Middle frontal gyrus (tissue), 1 donor: ENCODE measurements at regions not wholly inside any gene's neighbourhood (a gene's known extent, or its start where the extent isn't known, plus 50 kb on each side); places are given as distances from the start of the nearest gene placed in this dataset.
"Not testable (repeated sequence)": the region's sequence is repeated elsewhere in the genome, so short reads cannot be mapped to it uniquely, and the experiment has no call there.

Experiments
- DNase-seq: peaks from one replicate; pipeline ENCODE4 v3.0.0-alpha.2; 2015; ENCODE audit warnings: low spot score; ENCODE audit errors: extremely low spot score

GRCh38 chr4:171007618-171008390 lies 805.4 kb upstream of the GALNTL6 start:
- DNase-seq: no peak

GRCh38 chr4:171002246-171002645 lies 811.0 kb upstream of the GALNTL6 start:
- DNase-seq: no peak

DNA sequence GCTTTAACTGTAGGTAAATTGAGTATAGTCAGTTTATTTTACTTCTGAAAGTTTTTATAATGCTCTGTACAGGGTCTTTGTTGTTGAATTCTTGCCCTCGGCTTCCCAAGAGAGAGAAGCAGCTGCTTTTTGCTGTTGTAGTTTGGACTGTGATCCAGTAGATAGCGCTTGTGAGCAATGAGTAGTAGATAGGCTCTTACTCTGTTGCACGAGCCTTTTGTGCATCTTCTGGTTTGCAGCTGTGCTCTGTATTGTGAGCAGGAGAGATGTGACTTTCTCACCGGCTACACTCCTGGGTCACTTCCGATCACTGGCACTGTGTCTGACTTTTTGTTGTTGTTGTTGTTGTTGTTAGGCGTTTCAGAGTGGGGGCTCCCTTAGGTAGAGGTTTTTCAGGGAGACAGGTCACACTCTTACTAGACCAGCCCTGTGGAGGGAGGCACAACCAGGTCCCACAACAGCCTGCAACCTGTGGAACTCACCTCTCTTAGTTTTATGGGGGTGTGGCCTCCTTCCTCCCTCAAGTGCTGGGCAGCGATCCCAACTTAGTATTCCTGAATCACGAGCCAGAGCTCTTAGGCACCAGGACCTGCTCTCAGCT lies 822.1 kb upstream of the GALNTL6 start:
- no peak for DNase-seq

DNA sequence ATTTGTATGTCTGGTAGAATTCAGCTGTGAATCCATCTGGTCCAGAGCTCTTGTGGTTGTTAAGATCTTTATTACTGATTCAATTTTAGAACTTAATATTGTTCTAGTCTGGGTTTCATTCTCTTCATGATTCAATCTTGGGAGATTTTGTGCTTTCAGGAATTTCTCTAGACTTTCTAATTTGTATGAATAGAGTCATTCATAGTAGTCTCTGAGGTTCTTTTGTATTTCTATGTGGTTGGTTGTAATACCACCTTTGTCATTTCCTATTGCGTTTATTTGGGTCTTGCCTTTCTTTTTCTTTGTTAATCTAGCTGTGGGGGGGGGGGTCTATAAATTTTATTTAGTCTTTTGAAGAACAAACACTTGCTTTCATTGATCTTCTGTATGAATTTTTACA lies 824.8 kb upstream of the GALNTL6 start:
- no peak for DNase-seq

DNA sequence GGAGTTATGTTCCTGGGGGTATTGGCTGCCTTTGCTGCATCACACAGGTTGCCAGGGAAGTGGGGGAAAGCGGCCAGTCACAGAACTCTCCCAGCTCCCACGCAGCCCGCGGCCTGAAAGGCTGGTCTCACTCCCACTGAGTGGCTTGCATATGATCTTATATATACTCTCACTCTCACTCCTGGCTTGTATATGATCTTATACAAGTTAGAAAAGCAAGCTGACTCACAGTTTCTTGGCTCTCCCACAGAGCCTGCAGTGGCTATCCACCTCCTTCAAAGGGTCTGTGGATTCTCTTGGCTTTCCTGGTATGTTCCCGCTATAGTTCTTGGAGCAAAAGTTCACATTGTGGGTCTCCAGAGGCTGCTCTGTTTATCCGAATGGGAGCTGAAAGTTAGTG lies 833.5 kb upstream of the GALNTL6 start:
- DNase-seq: peak; percentile 23

DNA sequence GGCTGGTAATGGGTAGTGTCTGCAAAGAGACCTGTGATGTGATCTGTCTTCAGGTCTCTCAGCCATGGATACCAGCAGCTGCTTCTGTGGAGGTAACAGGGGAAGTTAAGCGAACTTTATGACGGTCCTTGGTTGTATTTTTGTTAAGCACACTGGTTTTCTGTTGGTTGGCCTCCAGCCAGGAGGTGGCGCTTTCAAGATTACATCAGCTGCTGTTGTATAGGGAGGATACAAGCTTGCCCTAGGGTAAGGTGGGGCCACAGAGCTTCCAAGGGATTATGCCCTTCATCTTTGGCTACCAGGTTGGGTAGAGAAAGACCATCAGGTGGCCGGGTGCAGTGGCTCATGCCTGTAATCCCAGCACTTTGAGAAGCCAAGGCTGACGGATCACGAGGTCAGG lies 834.2 kb upstream of the GALNTL6 start:
- DNase-seq: no peak

- DNase-seq: no peak
These were observed 859.3 kb upstream of the AADAT start for GRCh38 chr4:170949084-170949483.

GRCh38 chr4:170940043-170940724 lies 850.4 kb upstream of the AADAT start:
- DNase-seq: no peak

DNA sequence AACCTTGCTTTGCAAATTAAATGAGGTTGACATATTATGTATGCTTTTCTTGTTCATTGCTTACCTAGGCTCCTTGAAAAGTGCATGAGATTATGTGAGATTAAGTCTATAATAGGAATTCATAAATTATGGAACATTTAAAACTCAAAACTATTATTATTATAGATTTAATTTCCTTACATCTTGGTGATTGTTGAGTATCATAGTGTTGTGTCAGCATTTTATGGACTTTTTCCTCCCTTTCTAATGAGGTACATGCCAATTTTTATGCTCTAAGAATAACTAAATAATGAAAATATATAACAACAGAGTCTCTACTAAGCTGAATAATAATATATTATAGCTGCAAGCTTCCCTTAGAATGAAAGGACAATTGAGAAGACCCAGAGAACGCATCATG lies 848.8 kb upstream of the AADAT start:
- no peak for DNase-seq

- no peak for DNase-seq
These were observed 841.6 kb upstream of the AADAT start for GRCh38 chr4:170931321-170931720.

DNA sequence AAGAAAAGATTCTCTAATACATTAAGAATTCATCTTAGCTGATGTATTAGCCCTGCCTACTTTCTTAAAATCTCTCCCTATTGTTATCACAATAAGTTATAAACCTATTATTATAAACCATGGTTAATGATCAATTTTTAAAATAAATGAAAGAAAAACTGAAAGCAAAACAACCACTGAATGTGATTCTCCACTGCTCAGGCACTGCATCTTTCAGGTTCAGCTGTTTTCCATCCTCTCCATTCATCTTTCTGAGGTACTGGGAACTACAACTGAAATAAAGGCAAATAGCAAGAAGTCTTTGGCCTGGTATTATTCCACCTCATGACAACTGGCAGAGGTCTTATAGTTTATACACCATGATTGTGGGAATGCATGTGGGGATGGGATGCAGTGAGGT lies 798.9 kb upstream of the AADAT start:
- DNase-seq: no peak

DNA sequence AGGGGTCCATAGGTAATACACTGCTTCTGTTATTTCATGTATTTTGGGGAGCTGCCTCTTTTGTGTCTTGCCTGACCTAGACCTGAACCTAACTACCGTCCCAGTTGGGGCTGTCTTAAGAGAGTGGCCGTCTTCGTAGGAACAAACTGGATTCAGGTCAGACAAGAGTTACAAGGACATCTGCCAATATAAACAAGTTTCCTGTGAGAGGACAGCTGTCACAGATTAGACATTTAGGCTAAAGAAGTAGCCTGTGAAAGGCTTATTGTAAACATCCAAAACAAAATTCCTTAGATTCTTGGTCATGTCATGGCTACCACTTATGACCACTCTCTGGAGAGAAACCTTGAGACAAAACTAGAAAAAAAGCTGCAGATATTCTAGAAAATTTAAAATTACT lies 797.6 kb upstream of the AADAT start:
- DNase-seq: no peak

DNA sequence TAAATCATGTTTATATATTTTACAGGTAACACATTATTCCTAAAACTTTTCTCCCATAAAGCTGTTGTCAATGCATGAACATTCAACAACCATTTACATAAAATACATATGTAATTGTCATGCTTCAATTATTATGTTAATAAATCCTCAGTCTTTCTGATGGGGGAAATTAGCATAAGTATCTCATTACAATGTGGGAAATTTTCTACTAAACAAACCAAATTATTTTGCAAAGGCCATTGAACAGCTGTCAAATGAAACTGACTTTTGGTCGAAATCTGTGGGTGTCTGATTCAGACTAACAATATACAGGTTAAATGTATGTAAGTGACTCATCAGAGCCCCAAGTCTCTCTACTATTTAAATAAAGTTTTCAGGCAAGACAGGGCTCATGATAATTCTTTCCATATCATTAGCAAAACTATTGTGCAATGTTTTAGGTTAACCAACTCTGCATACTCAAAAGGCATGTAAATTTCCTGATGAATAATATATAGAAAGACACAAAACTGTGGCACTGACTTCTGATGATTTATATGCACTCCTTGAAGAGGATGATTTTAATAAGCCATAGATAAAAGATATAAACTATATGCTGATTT lies 795.3 kb upstream of the AADAT start:
- DNase-seq: no peak

- DNase-seq: not testable (repeated sequence)
These were observed 791.9 kb upstream of the AADAT start for GRCh38 chr4:170881646-170882045.

GRCh38 chr4:170875868-170876267 lies 786.1 kb upstream of the AADAT start:
- no peak for DNase-seq

- DNase-seq: no peak
These were observed 783.0 kb upstream of the AADAT start for GRCh38 chr4:170872794-170873193.

DNA sequence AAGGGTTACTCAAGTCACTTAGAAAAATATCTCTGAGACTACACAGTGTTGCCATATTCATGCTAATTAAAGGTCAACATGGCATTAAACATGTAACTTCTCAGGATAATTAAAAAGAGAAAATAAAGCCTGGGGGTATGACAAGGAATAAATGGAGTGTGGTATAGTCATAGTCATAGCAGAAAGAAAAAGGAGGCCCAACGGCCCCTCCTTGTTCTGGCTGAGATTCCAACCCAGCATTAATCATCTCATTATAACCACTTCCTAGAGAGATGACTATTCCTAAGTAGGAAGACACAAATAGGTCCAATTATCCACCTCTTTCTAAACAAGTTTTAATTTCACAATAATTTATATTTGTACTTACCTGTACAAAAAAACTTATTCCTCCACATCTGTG lies 778.4 kb upstream of the AADAT start:
- DNase-seq: no peak

DNA sequence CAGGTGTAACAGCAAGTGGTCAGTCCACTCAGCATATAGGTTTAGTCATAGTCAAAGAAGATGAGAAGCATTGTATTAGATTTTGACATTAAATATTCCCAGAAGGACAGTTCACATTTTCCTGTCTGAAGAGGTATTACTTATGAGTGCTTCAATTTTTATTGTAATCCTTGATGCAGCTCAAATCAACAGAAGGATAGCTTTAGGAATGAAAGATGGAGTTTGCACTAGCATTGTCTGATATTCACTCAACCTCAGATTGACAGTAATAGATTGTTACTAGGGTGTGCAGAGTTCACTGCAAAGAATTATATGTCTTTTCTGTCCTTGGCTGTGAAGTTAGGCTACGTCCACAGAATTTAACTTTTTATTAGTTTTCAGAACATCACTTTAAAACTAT lies 764.3 kb upstream of the AADAT start:
- no peak for DNase-seq

- DNase-seq: no peak
These were observed 763.8 kb upstream of the AADAT start for GRCh38 chr4:170853422-170854021.

DNA sequence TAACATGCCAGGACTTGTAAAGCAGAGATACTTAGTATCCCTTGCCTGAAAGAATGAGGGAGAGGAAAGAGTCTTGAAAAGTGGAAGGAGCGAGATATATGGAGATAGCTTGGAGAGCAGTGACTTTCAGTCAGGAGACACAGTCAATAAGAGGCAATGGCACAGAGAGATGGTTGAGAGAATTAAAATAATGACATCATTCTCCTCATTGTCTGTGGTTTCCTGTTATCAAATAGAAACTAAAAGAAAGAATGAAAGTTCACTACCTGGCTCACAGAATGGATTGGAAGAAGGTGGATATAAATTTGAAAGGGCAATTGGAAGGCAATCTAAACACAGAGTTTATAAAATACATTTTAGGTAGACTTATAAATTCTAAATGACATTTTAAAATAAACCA lies 760.2 kb upstream of the AADAT start:
- no peak for DNase-seq

DNA sequence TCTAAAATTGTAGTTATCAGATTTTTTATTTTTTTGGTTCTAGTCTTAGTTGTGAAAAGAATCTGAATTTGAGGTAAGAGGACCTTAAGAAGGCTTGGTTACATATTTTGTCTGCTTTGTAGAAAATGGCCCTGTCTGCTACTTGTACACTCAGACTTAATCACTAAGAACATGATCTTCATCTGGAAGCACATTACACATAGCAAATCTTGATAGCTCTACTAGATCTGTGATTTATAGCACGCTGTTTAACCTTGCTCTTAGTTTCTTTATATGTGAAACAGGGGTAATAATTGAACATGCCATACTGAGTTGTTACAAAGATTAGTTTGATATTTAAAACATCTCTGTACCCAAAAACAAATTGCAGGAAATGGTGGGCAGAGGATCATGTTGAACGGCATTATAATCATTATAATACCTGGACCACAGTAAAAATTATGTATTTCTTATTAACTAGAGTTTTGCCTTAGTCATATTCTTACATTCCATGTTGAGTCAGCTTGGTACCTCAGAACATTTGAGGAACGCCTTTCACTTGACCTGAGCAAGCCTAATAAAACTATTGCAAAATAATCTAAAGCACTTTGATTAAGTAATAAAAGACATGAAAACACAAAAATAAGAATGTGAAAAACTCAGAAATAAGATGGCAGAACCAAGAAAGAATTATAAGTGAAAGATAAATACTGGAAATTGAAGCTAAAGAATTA lies 738.0 kb upstream of the AADAT start:
- DNase-seq: no peak
